GM18519 (cell line): ENCODE measurements at regions not wholly inside any gene's neighbourhood (a gene's known extent, or its start where the extent isn't known, plus 50 kb on each side); places are given as distances from the start of the nearest gene placed in this dataset.
"Not testable (repeated sequence)": the region's sequence is repeated elsewhere in the genome, so short reads cannot be mapped to it uniquely, and the experiment has no call there.

Source experiments
- ATAC-seq: cut with Tn5 transposase; IDR thresholded peaks from one replicate; pipeline ENCODE4 v1.9.1; 2021; ENCODE audit warnings: mild to moderate bottlenecking, moderate library complexity; ENCODE audit not compliant: unreplicated experiment, low FRiP score

DNA sequence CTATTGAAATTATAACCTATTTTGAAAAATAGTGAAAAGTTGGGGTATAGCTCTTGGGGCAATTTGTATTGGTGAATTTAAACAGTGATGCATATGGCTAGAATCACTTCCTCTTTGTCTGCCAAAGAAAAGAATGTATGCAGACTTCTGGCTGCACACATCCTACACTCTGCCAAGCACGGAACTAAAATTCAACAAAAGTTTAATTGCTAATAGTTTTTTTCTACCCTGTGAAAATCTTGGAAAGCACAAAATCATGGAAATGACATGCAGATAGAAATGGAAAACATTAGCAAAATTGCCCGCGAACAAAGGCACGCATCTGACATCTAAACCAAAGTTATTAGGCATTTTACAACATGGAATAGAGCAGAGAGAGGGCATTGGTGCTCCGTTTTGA lies 106.4 kb upstream of the PDE10A start:
- ATAC-seq = no peak

- ATAC-seq = no peak
Observed at GRCh38 chr6:165768961-165769360, 105.9 kb upstream of the PDE10A start.

- no peak for ATAC-seq
Observed at GRCh38 chr6:165767228-165767627, 104.2 kb upstream of the PDE10A start.

GRCh38 chr6:165766457-165766856 lies 103.4 kb upstream of the PDE10A start:
- no peak for ATAC-seq

DNA sequence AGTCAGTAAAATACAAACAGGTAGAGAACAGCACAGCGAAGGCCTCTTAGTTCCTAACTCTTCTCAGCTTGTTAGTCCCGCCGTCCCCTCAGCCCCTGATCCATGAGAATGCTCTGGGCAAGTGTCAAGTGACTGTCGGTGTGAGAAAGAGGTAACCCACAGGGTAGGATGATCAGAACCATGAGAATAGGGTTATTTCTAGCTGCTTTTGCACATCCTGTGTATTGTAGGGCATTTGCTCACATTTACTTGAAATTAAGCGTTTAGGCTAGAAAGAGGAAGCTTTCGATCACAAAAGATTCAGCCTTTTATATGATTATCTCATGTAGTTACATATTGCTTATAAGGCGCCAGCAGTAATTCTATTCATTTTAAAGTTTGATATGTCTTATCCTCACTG lies 103.0 kb upstream of the PDE10A start:
- no peak for ATAC-seq

- not testable (repeated sequence) for ATAC-seq
Observed at GRCh38 chr6:165765256-165765655, 102.2 kb upstream of the PDE10A start.

- ATAC-seq = no peak
Observed at GRCh38 chr6:165762876-165763275, 99.8 kb upstream of the PDE10A start.

DNA sequence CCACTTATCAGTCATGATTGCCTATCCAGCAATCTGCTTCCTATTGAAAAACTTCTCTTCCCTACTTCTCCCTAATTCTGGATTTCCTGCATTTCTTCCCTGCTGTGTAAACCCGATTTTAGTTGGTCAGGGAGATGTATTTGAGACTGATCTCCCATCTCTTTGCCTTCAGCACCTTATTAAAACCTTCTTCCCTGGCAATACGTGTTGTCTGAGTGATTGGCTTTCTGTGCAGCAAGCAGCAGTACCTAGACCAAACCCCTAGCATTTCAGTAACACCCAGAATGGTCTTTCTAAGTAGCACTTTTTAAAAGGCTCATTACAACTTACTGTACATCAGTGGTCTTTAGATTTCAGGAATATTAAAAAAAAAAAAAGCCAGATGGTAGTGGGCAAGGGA lies 99.1 kb upstream of the PDE10A start:
- ATAC-seq = no peak

GRCh38 chr6:165760803-165761185 lies 97.8 kb upstream of the PDE10A start:
- ATAC-seq = no peak

- ATAC-seq = no peak
Observed at GRCh38 chr6:165760126-165760802, 97.2 kb upstream of the PDE10A start.

- no peak for ATAC-seq
Observed at GRCh38 chr6:165758441-165758840, 95.4 kb upstream of the PDE10A start.

DNA sequence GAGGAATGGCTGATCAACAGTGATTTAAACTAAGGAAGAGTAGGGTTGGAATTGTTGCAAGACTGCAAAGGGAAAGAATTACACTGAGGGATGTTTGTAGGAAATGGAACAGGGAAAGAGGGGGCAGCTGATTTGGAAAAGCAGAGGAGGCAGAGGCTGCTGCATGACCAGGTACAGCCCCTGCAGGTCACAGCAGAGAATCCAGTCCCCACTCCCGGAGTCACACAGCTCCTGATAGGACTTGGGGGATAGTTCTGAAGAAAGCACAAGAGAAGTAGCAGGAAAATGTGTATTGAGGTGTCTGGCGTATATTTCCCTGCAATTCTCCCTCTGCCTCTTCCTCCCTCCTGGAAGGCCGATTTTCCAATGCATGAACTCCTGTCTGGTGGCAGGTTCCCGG lies 92.5 kb upstream of the PDE10A start:
- ATAC-seq = no peak

- no peak for ATAC-seq
Observed at GRCh38 chr6:165753506-165753905, 90.5 kb upstream of the PDE10A start.

- ATAC-seq = no peak
Observed at GRCh38 chr6:165752451-165752850, 89.4 kb upstream of the PDE10A start.

GRCh38 chr6:165751486-165751885 lies 88.4 kb upstream of the PDE10A start:
- no peak for ATAC-seq

GRCh38 chr6:165749163-165749562 lies 86.1 kb upstream of the PDE10A start:
- ATAC-seq = no peak

DNA sequence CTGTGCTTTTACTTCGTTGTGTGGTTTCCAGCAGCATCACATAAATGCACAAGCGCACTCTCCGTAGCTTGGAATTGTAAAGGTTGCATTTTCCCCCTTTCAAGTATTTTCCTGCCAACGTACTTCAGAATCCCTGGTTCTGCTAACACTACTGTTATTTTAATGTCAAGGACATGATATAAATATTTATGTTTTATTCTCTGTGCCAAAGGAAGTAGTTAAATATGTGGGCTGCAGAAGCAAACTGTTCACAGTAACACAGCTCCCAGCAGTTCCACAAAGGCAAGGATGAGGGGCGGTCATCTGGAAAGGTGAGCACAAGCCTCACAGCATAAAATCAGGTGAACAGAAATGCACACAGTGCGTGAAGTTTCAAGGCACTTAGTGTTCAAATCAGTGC lies 85.3 kb upstream of the PDE10A start:
- no peak for ATAC-seq

DNA sequence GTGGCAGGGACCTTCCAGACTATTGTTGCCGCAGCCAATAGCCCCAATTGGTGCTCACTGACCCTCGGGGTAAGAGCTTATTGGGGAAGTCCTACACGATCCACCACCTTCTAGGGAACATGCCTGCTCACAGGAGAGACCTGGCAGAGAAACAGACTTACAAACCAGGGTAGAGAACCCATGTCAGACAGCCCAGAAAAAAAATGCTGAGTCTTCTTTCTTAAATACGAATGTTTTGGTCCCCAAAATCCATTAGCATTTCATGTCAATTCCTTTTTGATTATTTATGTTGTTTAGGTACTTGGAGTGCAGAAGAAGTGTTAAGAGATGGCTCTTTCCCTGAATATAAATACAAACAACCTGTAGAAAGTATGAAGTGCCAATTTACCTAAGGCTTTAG lies 84.9 kb upstream of the PDE10A start:
- no peak for ATAC-seq

- no peak for ATAC-seq
Observed at GRCh38 chr6:165746331-165746730, 83.3 kb upstream of the PDE10A start.

DNA sequence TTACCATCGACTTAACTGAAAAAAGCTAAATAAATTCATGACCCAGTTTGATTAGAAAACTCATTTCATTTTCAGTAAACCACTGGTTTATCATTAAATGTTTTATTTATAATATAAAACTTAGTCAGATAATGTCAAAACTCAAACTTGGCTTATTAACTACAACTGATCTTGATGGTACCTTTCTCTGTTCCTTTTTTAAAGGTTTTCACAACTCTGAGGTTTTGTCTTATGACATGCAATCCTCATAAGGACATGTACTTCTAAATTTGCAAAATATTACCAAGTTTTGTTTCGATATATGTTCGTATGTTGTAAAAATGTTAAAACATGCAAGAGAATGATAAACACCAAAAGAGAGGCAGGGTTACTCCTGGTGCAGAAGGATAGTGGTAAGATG lies 82.5 kb upstream of the PDE10A start:
- ATAC-seq = peak; percentile 61

DNA sequence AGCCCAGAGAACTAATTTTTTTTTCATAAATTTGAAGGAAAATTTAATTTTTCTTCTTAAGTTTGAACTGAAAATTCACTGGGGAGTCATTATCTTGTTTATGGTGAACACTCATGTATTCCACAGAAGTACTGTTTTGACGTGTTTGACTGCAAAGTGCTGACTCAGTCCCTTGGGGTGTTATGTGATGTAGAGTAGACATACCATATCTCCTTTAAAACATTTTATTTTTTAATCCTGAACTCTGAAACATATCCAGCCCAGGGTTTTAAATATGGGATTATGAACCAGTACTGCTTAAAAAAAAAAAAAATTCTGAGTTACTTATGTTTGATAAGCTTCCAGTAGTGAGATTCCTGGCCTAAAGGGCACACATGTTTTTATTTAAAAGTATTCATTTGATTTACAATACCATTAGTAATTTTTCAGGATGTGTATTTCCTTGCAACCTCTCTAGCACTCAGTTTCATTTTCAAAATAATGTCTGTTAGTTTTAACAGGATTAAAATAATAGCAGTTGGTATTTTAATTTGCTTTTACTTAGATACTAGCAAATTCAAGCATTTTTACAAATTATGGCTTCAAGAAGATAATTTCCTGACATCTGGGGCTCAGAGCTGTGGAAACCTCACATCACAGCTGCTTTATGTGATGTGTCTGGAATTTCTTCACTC lies 81.7 kb upstream of the PDE10A start:
- ATAC-seq = peak; percentile 83

GRCh38 chr6:165743366-165743898 lies 80.4 kb upstream of the PDE10A start:
- ATAC-seq = no peak
